ENCODE measurements at regions not wholly inside any gene's neighbourhood (a gene's known extent, or its start where the extent isn't known, plus 50 kb on each side); places are given as distances from the start of the nearest gene placed in this dataset.

GRCh38 chr4:178671766-178672165 is 1229.5 kb upstream of the AGA start:
- H3K4me1 Mint-ChIP-seq (ENCODE audit: low read depth, unreplicated experiment) = no peaks in the 10 kb centered on the region
- BruUV-seq (replicated peaks) = no TSS peak
- H3K36me3 ChIP-seq (ENCODE audit: control insufficient read depth, insufficient read depth, low read length) = no peaks in the 10 kb centered on the region
- no peak overlapping the region for H3K27ac Mint-ChIP-seq (ENCODE audit: unreplicated experiment)
- no peaks in the 10 kb centered on the region for H3K4me1 ChIP-seq
- no peaks in the 10 kb centered on the region for H3K36me3 Mint-ChIP-seq (ENCODE audit: insufficient read depth, unreplicated experiment)
- no peak for DNase-seq
- no peak for TF ChIP-seq CTCF (IDR thresholded peaks at IDR 0.05; ENCODE audit: insufficient read depth in 1 of 2, low read depth in 1 of 2, low read length in 1 of 2, severe bottlenecking in 1 of 2, unreplicated experiment in 1 of 2)
- H3K27me3 ChIP-seq (replicated peaks; ENCODE audit: control insufficient read depth, insufficient read depth, low read length) = no peaks in the 10 kb centered on the region
- no peaks in the 10 kb centered on the region for H3K9me3 ChIP-seq
- ChIA-PET CTCF (no interaction called here), POLR2A (no interaction called here)
- intact Hi-C loops (cut with micrococcal nuclease; ENCODE audit: unreplicated experiment) = no loop called here
- H3K9me3 Mint-ChIP-seq (ENCODE audit: unreplicated experiment) = no peaks in the 10 kb centered on the region
- no peak overlapping the region for H3K4me3 Mint-ChIP-seq (ENCODE audit: unreplicated experiment)
- no peaks in the 10 kb centered on the region for H3K27me3 Mint-ChIP-seq (ENCODE audit: insufficient read depth, unreplicated experiment)
- no peak overlapping the region for H3K4me3 ChIP-seq (ENCODE audit: low read depth, low read length)

- no peaks in the 10 kb centered on the region for H3K36me3 Mint-ChIP-seq (ENCODE audit: insufficient read depth, unreplicated experiment)
- H3K4me1 ChIP-seq = no peaks in the 10 kb centered on the region
- H3K9me3 ChIP-seq = no peaks in the 10 kb centered on the region
- H3K27me3 Mint-ChIP-seq (ENCODE audit: insufficient read depth, unreplicated experiment) = no peaks in the 10 kb centered on the region
- H3K9me3 Mint-ChIP-seq (ENCODE audit: unreplicated experiment) = no peaks in the 10 kb centered on the region
- DNase-seq = no peak
- no peaks in the 10 kb centered on the region for H3K4me1 Mint-ChIP-seq (ENCODE audit: low read depth, unreplicated experiment)
- H3K27ac Mint-ChIP-seq (ENCODE audit: unreplicated experiment) = no peak overlapping the region
- no TSS peak for BruUV-seq (replicated peaks)
- CTCF ChIA-PET = no interaction called here
- H3K4me3 ChIP-seq (ENCODE audit: low read depth, low read length) = no peak overlapping the region
- no peak overlapping the region for H3K4me3 Mint-ChIP-seq (ENCODE audit: unreplicated experiment)
- TF ChIP-seq CTCF (IDR thresholded peaks at IDR 0.05; ENCODE audit: insufficient read depth in 1 of 2, low read depth in 1 of 2, low read length in 1 of 2, severe bottlenecking in 1 of 2, unreplicated experiment in 1 of 2) = no peak
- POLR2A ChIA-PET = no interaction called here
- H3K36me3 ChIP-seq (ENCODE audit: control insufficient read depth, insufficient read depth, low read length) = no peaks in the 10 kb centered on the region
- intact Hi-C loops (cut with micrococcal nuclease; ENCODE audit: unreplicated experiment) = no loop called here
- no peaks in the 10 kb centered on the region for H3K27me3 ChIP-seq (replicated peaks; ENCODE audit: control insufficient read depth, insufficient read depth, low read length)
Measured at GRCh38 chr4:178672512-178672911, 1230.3 kb upstream of the AGA start.

- Mint-ChIP-seq H3K4me3 (ENCODE audit: unreplicated experiment) (no peak overlapping the region), H3K27me3 (ENCODE audit: insufficient read depth, unreplicated experiment) (no peaks in the 10 kb centered on the region), H3K36me3 (ENCODE audit: insufficient read depth, unreplicated experiment) (no peaks in the 10 kb centered on the region), H3K4me1 (ENCODE audit: low read depth, unreplicated experiment) (no peaks in the 10 kb centered on the region), H3K9me3 (ENCODE audit: unreplicated experiment) (no peaks in the 10 kb centered on the region), H3K27ac (ENCODE audit: unreplicated experiment) (no peak overlapping the region)
- CTCF ChIA-PET = no interaction called here
- no peaks in the 10 kb centered on the region for H3K27me3 ChIP-seq (replicated peaks; ENCODE audit: control insufficient read depth, insufficient read depth, low read length)
- no peak for DNase-seq
- POLR2A ChIA-PET = no interaction called here
- no peak overlapping the region for H3K4me3 ChIP-seq (ENCODE audit: low read depth, low read length)
- H3K9me3 ChIP-seq = no peaks in the 10 kb centered on the region
- no peak for TF ChIP-seq CTCF (IDR thresholded peaks at IDR 0.05; ENCODE audit: insufficient read depth in 1 of 2, low read depth in 1 of 2, low read length in 1 of 2, severe bottlenecking in 1 of 2, unreplicated experiment in 1 of 2)
- intact Hi-C loops (cut with micrococcal nuclease; ENCODE audit: unreplicated experiment) = no loop called here
- no peaks in the 10 kb centered on the region for H3K36me3 ChIP-seq (ENCODE audit: control insufficient read depth, insufficient read depth, low read length)
- H3K4me1 ChIP-seq = no peaks in the 10 kb centered on the region
- BruUV-seq (replicated peaks) = no TSS peak
Measured at GRCh38 chr4:178681871-178682270, 1239.6 kb upstream of the AGA start.

Measured in Caco-2 (cell line).